ENCODE measurements at regions not wholly inside any gene's neighbourhood (a gene's known extent, or its start where the extent isn't known, plus 50 kb on each side); places are given as distances from the start of the nearest gene placed in this dataset.

DNA sequence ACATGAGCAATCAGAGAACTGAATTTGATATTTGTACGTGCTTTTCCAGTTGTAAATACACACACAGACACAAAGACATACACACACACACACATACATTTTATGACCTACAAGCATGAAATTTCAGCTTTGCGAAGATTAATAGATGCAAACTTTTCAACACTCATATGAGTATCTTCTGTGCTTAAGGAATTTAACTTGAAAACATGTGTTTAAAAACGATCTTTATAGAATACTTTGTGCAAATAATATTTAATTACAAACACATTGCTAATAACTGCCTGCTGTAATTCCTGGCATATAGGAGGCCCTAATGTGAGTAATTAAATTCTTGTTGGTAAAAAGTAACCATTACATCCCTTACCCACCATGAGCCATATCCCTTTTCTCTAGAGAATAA, 107.7 kb upstream of the PLSCR5 start (continued):
- TF ChIP-seq, protein P1, sequence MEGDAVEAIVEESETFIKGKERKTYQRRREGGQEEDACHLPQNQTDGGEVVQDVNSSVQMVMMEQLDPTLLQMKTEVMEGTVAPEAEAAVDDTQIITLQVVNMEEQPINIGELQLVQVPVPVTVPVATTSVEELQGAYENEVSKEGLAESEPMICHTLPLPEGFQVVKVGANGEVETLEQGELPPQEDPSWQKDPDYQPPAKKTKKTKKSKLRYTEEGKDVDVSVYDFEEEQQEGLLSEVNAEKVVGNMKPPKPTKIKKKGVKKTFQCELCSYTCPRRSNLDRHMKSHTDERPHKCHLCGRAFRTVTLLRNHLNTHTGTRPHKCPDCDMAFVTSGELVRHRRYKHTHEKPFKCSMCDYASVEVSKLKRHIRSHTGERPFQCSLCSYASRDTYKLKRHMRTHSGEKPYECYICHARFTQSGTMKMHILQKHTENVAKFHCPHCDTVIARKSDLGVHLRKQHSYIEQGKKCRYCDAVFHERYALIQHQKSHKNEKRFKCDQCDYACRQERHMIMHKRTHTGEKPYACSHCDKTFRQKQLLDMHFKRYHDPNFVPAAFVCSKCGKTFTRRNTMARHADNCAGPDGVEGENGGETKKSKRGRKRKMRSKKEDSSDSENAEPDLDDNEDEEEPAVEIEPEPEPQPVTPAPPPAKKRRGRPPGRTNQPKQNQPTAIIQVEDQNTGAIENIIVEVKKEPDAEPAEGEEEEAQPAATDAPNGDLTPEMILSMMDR (IDR thresholded peaks at IDR 0.05) = no peak
- TF ChIP-seq POLR2AphosphoS5 (IDR thresholded peaks at IDR 0.05; ENCODE audit: low read depth, low read length) (no peak), EP300 (IDR thresholded peaks at IDR 0.05; ENCODE audit: borderline replicate concordance in 1 of 2, low read depth in 1 of 2, low read length in 1 of 2) (no peak), SIN3A (IDR thresholded peaks at IDR 0.05; ENCODE audit: borderline replicate concordance, low read depth, low read length) (no peak)

DNA sequence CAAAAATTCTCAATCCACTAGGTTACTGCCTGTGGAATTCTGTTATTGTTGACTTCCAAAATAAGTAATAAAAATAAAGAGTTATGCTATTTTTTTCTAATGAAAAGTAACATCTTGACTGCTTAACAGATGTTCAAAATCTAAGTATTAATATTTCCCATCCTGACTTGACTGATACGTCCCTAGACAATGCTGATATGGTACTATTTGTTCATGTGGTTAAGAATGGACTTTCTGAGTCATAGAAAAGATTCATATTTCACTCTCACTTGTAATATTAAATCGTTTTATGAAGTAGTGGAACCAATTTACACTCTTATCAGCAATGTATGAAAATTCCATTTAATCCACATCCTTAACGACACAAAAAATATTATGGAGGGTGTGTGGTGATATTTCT, 104.8 kb upstream of the PLSCR5 start:
- no peak overlapping the region for H3K27ac ChIP-seq (ENCODE audit: low read depth in 2 of 2, low read length in 1 of 2)
- no peak overlapping the region for H3K4me3 ChIP-seq (ENCODE audit: low read depth in 2 of 2, low read length in 1 of 2)
- H3K9me2 ChIP-seq = no peaks in the 10 kb centered on the region
- POLR2A ChIA-PET = no interaction called here
- CTCF ChIA-PET = interaction anchor here (0.6 to 1.5 kb wide), 2 partner anchors 13 to 587 kb away, joined by 3 to 4 read pairs; no protein-coding TSS in a partner anchor
- no peaks in the 10 kb centered on the region for H4K20me1 ChIP-seq (ENCODE audit: insufficient read depth)
- H2AFZ ChIP-seq (ENCODE audit: low read depth) = no peak overlapping the region
- no peak overlapping the region for H3K4me2 ChIP-seq
- no peaks in the 10 kb centered on the region for H3K36me3 ChIP-seq (replicated peaks in 1 of 2; ENCODE audit: control insufficient read depth in 1 of 2, insufficient read depth in 2 of 2, low read length in 1 of 2)
- no peak for DNase-seq
- no peak overlapping the region for H3K9ac ChIP-seq
- no peaks in the 10 kb centered on the region for H3K9me3 ChIP-seq
- H3K79me2 ChIP-seq (ENCODE audit: insufficient read depth) = no peaks in the 10 kb centered on the region
- TF ChIP-seq EZH2phosphoT487 (IDR thresholded peaks at IDR 0.05; ENCODE audit: borderline replicate concordance, low read depth) (no peak), SMC3 (IDR thresholded peaks at IDR 0.05; ENCODE audit: low read depth, low read length) (no peak), GATA2 (CRISPR knock-in tag; IDR thresholded peaks at IDR 0.05) (no peak), FOXJ3 (CRISPR knock-in tag; IDR thresholded peaks at IDR 0.05) (no peak), RAD21 (IDR thresholded peaks at IDR 0.05; ENCODE audit: low read length) (no peak), RCOR1 (IDR thresholded peaks at IDR 0.05; ENCODE audit: low read length) (no peak), MXI1 (IDR thresholded peaks at IDR 0.05; ENCODE audit: low read depth, low read length) (no peak), RFX5 (IDR thresholded peaks at IDR 0.05; ENCODE audit: low read length) (no peak), FOSL2 (IDR thresholded peaks at IDR 0.05; ENCODE audit: borderline replicate concordance, low read depth) (no peak), TEAD4 (IDR thresholded peaks at IDR 0.05; ENCODE audit: borderline replicate concordance, insufficient read depth) (no peak), YY1 (IDR thresholded peaks at IDR 0.05; ENCODE audit: low read depth) (no peak), GABPA (IDR thresholded peaks at IDR 0.05; ENCODE audit: low read depth) (no peak)
- TF ChIP-seq, protein P2, sequence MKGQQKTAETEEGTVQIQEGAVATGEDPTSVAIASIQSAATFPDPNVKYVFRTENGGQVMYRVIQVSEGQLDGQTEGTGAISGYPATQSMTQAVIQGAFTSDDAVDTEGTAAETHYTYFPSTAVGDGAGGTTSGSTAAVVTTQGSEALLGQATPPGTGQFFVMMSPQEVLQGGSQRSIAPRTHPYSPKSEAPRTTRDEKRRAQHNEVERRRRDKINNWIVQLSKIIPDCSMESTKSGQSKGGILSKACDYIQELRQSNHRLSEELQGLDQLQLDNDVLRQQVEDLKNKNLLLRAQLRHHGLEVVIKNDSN (IDR thresholded peaks at IDR 0.05; ENCODE audit: borderline replicate concordance, low read depth) = no peak
- TF ChIP-seq, protein P3, sequence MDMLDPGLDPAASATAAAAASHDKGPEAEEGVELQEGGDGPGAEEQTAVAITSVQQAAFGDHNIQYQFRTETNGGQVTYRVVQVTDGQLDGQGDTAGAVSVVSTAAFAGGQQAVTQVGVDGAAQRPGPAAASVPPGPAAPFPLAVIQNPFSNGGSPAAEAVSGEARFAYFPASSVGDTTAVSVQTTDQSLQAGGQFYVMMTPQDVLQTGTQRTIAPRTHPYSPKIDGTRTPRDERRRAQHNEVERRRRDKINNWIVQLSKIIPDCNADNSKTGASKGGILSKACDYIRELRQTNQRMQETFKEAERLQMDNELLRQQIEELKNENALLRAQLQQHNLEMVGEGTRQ (IDR thresholded peaks at IDR 0.05; ENCODE audit: borderline replicate concordance, low read depth, low read length) = no peak
- H3K4me1 ChIP-seq (ENCODE audit: control insufficient read depth in 1 of 2, insufficient read depth in 2 of 2, low read depth in 1 of 2, low read length in 1 of 2) = no peaks in the 10 kb centered on the region
- no peaks in the 10 kb centered on the region for H3F3A ChIP-seq (replicated peaks; ENCODE audit: insufficient read depth)
- no peaks in the 10 kb centered on the region for H3K27me3 ChIP-seq (ENCODE audit: insufficient read depth)
- WGBS (ENCODE audit: low lambda C conversion rate) = under 1% methylated on average over 3 of the region's 3 CpGs

All from SK-N-SH (cell line).